GM18867 (cell line): ENCODE measurements at regions not wholly inside any gene's neighbourhood (a gene's known extent, or its start where the extent isn't known, plus 50 kb on each side); places are given as distances from the start of the nearest gene placed in this dataset.
"Not testable (repeated sequence)": the region's sequence is repeated elsewhere in the genome, so short reads cannot be mapped to it uniquely, and the experiment has no call there.

Experiments
- ATAC-seq: cut with Tn5 transposase; IDR thresholded peaks from one replicate; pipeline ENCODE4 v1.9.1; 2021; ENCODE audit warnings: mild to moderate bottlenecking, moderate library complexity; ENCODE audit not compliant: unreplicated experiment

- ATAC-seq: not testable (repeated sequence)
Measured at GRCh38 chr1:83481284-83481683, 517.6 kb downstream of the TTLL7 start.

- peak; percentile 81 for ATAC-seq
Measured at GRCh38 chr1:83479591-83480239, 519.2 kb downstream of the TTLL7 start.

GRCh38 chr1:83478127-83478526 lies 520.8 kb downstream of the TTLL7 start:
- ATAC-seq: not testable (repeated sequence)

DNA sequence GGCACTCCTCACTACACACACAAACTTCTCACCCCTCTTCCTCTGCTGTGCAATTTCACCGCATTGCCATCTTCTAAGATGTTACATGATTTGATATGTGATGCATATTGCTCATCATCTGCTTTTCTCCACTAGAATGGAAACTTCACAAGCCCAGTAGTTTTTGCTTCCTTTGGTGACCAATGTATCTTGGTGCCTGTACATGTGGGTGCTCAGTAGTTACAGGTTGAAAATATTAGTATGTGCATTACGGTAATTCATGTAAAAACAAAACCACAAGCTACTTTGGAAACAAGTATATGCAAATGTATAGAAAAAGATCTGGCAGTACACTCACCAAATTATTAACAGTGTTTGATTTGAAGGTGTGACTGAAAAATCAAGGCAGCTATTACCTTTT lies 522.4 kb downstream of the TTLL7 start:
- peak; percentile 61 for ATAC-seq

DNA sequence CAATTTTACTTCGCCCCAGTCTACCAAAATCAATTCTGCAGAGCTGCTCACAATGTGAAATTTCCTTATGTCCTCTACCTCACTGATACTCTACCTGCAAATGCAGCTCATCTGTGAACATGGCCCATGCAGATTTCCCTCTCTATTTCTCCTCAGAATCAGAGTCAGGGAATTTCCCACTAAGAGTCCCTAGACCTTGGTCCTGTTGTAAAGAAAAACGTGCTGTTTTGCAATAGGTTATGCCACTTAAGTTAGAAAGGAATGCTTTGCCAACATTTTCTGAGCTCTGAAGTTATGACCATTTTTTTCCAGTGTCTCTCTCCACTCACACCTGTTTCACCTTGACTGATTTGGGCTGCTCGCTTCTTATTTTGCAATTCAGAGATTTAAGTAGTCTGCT lies 524.0 kb downstream of the TTLL7 start:
- ATAC-seq: not testable (repeated sequence)

- ATAC-seq: not testable (repeated sequence)
Measured at GRCh38 chr1:83473986-83474385, 524.9 kb downstream of the TTLL7 start.

GRCh38 chr1:83472066-83472465 lies 526.9 kb downstream of the TTLL7 start:
- not testable (repeated sequence) for ATAC-seq

DNA sequence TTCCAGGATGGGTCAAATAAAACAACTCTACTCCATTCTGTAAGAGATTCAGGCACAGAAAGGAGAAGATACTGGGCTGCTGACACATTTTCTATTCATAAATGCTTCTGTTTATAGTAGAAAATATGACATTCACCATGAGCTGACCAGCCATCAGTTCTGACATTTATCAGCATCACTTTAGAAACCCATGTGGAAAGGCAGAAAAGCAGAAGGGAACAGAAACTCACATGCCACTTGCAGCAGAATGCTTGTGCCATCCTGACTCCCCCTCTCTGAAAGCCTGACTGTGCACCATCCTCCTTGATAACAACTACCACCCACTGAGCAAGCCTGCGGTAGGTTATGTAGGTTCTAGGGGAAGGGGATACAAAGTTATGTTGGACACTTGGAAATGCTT lies 527.7 kb downstream of the TTLL7 start:
- peak; percentile 54 for ATAC-seq

GRCh38 chr1:83468336-83468735 lies 530.6 kb downstream of the TTLL7 start:
- not testable (repeated sequence) for ATAC-seq

DNA sequence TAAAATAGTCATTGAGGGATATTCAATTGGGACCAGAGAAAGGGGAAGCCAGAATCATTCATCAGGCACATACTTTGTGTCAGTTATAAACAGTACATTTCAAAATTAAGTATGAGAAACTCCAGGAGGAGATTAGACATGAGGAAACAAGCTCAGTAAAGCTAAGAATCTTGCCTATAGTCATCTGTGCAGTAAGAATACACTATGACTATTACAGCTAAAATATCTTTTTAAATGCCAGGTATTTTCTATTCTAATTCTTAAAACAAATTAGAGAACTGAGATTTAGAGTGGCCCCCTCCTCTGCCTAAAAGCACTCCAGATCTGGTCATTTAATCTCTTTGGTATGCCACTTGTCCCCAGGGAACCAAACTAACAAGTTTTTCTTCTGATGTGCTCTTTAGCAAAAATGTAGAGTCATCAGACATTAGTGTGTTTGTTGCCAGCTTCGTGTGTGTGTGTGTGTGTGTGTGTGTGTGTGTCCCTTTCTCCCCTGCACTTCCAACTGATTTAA lies 541.1 kb downstream of the TTLL7 start:
- not testable (repeated sequence) for ATAC-seq

DNA sequence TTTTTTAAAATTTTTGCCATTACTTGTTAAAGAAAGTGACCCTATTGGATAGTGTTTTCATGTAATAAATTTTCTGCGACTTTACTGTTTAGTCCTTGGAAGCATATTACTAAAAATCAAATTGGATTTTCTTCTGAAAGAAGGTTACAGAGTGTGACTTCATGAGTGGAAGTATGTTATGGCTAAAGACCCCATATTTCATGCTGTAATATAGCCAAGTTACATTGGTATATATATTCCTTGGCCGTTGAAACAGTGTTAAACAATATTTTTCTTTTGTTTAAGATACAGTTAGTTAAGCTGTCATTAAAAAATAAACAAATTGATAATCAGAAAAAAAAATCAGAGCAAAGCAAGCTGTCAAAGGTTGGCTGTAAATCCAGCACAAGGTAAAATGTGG lies 541.7 kb downstream of the TTLL7 start:
- ATAC-seq: not testable (repeated sequence)

- ATAC-seq: not testable (repeated sequence)
Measured at GRCh38 chr1:83455753-83456152, 543.2 kb downstream of the TTLL7 start.

GRCh38 chr1:83445873-83446272 lies 553.1 kb downstream of the TTLL7 start:
- not testable (repeated sequence) for ATAC-seq

GRCh38 chr1:83442412-83442811 lies 556.5 kb downstream of the TTLL7 start:
- ATAC-seq: not testable (repeated sequence)

DNA sequence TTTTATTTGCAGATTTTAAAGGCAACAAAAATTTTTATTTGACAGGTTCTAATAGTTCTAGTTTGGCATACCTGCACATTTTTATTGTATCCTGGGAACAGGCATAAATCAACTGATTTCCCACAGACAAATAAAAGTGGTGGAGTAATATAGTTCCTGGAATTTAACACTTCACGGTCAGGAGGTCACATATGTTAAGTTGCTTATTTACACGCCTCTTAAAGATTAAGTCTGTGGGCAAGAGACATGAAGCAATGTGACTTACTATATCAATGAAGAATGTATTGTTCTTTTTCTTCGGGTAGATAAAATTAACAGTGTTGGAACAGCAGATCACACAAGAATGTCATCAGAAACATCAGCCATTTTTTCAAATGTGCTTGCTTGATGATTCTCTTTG lies 558.3 kb downstream of the TTLL7 start:
- not testable (repeated sequence) for ATAC-seq

DNA sequence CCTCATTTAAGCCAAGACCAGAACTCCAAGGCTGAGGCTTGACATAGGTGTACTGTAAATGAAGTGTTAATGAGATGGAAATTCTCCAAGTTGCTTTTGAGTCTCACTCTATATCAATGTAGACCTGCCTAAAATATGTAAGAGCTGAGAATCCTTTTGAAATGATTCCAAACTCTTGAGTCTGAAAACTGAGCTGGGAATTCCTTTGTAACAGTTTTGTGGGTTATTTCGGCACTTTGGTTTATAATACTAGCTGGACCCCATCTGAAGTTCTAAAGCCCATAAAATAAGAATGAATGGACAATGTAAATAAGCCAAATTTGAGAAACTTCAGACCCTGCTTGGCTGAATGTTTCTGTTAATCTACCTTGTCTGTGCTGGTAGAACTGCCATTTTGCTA lies 558.9 kb downstream of the TTLL7 start:
- not testable (repeated sequence) for ATAC-seq

DNA sequence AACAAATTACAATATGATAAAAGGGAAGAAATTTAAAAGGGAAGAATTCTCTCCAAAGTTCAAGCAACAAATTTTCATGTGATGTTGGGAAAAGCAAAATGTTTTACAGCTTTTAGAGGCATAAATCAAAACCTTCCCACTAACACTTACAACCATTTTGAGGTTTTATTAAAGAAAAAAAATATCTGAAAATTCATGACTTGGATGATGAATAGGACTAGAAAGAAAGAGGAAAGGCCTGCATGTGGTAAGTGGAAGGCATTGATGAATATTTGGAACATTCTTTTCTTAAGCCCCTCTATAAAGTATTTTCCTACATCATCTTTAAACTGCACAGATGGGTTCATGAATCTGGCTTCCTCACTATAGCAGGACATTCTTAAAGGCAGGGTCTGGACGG lies 560.6 kb downstream of the TTLL7 start:
- not testable (repeated sequence) for ATAC-seq

- ATAC-seq: not testable (repeated sequence)
Measured at GRCh38 chr1:83435336-83435735, 563.6 kb downstream of the TTLL7 start.

DNA sequence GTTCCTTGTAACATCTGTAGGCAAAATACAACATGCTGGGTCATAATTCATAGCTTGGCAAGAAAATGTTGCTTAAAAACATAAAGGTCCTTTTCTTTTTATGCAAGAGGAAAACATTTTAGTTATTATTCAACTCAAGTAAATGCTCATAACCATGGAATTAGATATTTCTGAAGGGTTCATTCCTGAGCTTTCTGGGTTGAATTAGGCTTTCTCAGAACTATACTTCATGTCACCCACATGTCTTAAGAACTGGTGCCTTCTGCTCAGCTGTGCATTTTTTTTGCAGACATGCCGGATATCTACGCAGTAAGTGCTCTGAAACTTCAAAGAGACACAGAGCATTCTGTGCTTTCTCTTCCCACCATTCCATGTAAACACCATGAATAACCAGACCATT lies 571.4 kb downstream of the TTLL7 start:
- ATAC-seq: not testable (repeated sequence)

- not testable (repeated sequence) for ATAC-seq
Measured at GRCh38 chr1:83423382-83423781, 575.5 kb downstream of the TTLL7 start.

DNA sequence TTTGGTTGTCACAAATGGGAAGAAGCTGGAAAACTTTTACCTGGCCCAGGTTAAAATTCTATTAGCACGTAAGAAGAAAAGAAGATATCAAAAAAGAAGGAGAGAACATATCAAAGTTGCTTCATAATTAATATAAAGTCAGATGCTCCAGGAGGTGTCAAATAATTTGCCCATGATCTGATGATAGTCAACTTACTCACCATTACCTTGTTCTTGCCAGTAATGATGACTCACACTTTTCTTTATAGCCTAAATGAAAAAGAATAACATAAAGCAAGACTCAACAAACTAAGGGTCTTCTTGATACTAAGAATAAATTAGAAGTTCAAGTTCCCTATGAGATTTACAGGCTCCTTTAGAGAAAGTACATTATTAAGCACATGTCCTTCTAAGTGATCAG lies 580.4 kb downstream of the TTLL7 start:
- no peak for ATAC-seq

DNA sequence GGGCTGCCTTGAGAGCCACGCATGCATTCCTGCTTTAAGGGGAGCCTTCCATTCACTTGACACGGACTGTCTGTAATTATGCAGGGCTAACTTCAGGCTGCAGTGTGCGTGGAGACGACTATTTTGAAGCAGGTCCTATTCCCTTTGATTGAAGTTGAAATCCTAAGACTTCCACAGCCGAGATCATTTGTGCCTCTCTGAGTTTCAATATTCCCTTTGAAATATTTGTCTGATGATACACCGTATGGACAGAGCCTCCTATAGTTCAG lies 585.2 kb downstream of the TTLL7 start:
- not testable (repeated sequence) for ATAC-seq
